CD4-positive, alpha-beta T cell treated with Interleukin-6 for 4 hours (primary cell): ENCODE measurements at regions not wholly inside any gene's neighbourhood (a gene's known extent, or its start where the extent isn't known, plus 50 kb on each side); places are given as distances from the start of the nearest gene placed in this dataset.

Experiments
- DNase-seq: peaks from one replicate; pipeline ENCODE4 v3.0.0-alpha.2; 2020; ENCODE audit warnings: mixed read lengths

DNA sequence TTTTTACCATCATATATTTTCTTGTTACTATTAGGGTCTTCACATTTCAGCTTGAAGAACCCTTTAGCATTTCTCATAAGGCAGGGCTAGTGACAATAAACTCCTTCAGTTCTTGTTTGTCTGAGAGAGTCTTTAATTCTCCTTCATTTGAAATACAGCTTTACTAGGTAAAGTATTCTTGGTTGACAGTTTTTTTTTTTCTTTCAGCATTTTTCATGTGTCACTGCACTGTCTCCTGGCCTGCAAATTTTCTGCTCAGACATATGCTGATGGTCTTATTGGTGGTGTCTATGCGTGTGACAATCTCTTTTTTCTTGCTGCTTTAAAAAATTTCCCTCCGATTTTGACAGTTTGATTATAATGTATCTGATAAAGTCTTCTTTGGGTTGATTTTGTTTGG lies 399.9 kb downstream of the SH3GL2 start:
- no peak for DNase-seq

GRCh38 chr9:17986595-17986994 lies 407.7 kb downstream of the SH3GL2 start:
- no peak for DNase-seq

DNA sequence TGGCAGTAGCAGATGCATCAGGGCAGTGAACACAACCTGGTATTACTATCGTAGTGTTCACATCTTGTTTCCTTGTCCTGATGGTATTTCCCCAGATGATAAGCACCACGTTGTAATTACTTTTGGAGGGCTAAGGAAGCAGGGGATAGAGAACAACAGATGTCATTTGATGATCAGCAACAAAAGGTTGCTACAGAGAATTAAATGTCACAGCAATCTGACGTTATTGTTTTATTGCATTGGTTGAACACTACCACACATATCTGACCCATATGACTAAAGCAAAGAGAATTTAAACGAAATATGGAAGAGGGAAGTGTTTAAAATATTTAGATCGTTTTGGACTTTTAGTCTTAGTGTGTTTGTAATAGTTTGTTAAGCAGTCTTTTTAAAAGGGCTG lies 408.3 kb downstream of the SH3GL2 start:
- no peak for DNase-seq

DNA sequence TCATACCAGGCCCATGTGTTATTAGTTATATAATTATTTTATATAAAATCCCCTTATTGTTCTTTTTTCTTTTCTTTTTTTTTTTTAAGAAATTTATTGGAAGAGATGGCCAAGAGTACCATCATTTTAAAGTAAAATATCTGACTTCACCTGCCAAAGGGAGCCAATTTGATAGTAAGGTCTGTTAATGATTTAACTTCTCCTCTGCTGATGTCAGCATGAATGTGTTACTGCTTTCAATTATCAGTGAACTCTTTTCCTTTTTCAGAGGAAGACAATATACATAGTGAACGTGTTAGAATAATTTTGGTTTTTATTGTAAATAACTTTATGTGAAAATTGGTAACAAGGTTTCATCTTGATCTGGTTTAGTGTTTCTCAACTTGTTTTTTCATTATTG lies 409.6 kb downstream of the SH3GL2 start:
- no peak for DNase-seq

DNA sequence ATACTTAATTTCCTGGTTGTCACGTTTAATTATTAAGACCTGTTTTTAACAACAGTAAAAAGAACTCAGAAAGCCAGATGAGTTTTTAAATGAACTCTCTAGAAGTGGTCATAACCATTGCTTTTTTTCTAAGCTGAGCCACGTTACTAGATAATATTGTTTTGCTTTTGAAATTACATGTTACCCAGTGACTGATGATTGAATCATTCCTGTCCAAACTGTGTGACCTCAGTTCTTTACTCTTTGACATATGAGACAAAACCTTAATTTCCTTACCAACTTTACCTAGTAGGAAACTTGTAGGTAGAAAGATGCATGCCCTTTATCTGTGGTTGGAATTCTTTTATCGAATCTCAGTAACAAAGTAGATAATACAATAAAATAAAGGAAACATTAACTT lies 411.7 kb downstream of the SH3GL2 start:
- no peak for DNase-seq

GRCh38 chr9:17993024-17993423 lies 414.2 kb downstream of the SH3GL2 start:
- no peak for DNase-seq

DNA sequence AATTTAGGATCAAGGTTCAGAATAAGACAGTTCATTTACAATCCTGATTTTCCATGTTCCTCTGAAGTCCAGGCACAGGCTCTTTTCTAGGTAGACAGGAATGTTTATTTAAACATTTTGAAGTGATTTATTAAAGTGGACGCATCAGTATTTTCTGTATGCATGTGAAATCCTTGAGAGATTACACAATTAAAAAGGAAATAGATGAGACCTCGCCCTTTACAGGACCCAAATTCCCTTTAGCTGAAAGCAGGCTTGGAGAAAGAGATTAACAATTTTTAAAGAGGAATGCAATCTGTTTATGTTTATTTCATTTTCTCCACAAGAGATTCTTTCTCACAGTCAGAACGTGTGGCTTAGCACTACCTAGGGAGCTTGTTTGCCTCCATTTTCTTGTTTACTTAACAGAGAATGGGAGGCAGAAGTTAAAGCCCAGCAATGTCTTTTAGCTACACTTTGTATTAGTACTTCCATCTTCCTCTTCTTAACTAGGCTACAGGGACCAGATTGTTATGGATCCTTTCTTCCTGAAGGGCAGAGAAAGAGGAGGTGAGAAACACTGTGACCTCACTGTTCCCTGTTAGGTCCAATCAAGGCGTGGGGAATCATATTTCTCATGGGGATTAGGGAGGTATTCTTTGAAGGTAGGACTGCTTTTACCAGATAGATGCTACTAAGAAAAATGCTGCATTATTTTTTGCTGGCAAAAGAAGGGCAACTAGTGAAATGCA lies 416.0 kb downstream of the SH3GL2 start:
- DNase-seq = no peak

DNA sequence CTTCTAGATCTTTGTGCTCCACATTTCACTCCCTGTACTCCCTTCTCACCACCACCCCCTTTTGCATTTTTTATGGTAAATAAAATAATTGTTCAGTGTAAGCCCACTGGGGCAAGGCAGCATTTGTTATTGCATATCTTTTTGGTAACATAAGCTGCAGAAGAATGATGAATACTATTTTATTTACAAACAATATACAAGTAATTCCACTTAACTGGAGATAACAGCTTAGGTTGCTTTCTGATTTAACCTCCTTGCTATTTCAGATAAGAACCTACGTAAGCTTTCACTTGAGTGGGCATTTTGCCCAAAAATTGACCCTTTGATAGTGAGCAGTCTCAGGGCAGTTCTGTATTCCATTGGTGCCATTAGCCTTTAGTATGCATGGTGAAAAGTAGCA lies 417.9 kb downstream of the SH3GL2 start:
- no peak for DNase-seq

GRCh38 chr9:18002718-18003438 lies 424.0 kb downstream of the SH3GL2 start:
- no peak for DNase-seq

DNA sequence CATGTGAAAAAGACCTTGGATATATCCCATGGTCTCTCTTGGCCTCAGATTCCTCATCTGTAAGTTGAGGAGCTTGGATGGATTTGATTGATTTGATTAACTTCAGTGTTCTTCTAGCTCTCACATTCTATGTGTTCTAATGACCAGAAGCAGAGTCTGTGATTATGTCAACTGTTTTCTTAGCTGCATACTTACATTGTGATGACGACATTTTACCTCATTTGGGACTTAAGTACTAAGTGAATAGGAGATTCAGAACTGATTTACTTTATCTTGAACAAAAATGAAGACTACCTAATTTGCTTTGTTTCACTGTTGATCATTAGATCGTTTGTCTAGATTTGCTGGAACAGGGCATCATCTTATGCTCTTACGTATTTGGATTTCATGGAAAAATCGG lies 427.7 kb downstream of the SH3GL2 start:
- no peak for DNase-seq

GRCh38 chr9:18007621-18008020 lies 428.8 kb downstream of the SH3GL2 start:
- no peak for DNase-seq

- DNase-seq = no peak
These were observed 431.0 kb downstream of the SH3GL2 start for GRCh38 chr9:18009902-18010301.

- no peak for DNase-seq
These were observed 431.6 kb downstream of the SH3GL2 start for GRCh38 chr9:18010492-18010891.

DNA sequence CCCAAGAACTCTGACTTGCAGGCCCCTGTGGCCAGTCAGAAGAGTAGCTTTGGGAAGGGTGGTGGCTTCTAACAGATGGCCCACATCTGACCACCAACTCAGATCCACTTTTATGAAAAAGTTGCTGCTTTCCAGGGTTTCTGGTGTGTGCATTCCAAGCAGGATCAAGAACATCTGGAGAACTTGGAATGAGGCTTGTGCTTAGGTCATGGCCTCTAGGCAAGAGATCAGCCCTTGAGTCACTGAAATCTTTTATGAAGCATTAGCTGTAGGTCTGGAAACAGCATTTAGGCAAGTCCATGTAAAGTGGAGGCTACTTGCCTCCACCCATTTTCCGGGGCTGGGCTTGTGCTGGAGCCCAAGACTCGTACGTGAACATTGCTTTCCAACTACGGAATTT lies 433.3 kb downstream of the SH3GL2 start:
- no peak for DNase-seq

GRCh38 chr9:18014556-18014955 lies 435.7 kb downstream of the SH3GL2 start:
- no peak for DNase-seq

DNA sequence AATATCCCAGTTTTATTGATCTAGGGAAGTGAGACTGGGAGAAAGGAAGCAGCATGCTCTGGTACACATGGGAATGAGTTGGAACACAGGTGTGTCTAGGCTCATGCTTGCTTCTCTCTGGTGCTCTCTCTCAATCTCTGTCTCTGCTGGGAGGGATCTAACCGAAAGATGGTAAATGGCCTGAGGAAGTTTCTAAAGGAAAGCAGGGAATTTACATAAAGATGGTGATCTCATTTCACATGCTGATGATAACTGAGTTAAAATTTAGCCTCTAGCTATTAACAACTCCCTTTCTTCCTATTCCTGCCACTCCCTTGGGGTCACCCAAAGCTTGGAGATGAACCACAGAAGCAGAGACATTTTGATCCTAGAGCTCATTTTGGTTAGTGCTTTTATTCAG lies 436.2 kb downstream of the SH3GL2 start:
- DNase-seq = no peak

DNA sequence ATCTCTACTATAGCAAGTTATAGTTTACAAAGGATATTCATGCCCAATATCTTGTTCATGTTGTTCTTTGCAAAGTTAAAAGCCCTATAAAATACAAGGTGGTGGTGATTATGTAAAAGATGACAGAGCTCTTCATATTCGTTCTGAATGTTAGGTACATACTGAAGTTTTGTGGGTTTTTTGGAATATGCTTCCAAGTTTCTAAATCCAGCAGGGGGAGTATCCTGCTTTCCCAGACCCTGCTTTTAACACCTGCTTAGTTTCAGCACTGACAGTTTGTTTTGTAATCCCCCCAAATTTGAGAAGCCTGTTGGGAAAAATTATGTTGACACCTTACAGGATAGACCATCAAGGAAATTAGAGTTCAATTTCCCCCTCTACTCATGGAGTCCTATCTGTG lies 438.3 kb downstream of the SH3GL2 start:
- DNase-seq = no peak

DNA sequence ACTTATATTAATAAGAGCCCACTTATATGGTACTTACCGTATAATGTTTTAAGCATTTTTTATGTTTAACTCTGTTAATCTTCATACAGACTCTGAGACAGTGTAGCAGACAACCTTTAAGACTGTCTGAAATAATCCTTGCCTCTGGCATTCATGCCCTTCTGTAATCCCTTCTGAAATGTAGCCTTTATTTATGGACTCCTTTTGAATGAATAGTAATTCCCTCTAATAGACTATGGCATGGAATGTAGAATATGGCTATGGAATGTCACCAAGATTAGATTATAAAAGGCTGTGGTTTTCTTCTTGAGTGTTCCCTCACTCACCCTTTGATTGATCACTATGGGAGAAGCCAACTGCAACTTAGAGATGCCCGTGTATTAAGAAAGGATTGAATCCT lies 439.4 kb downstream of the SH3GL2 start:
- DNase-seq = no peak

DNA sequence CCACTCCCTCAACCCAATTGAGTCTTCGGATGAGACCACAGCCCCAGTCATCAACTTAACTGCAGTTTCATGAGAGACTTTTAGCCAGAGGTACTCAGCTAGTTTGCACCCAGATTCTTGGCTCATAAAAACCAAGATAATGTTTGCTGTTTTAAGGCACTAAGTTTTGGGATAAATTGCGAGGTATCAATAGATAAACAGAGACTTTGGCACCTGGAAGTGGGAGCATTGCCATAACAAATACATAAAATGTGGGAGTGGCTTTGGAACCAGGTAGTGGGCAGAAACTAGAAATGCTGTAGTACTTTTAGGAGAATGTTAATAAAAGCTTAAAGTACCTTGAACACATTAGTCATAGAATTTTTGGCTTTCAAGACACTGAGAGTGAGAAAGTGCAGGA lies 439.8 kb downstream of the SH3GL2 start:
- no peak for DNase-seq

DNA sequence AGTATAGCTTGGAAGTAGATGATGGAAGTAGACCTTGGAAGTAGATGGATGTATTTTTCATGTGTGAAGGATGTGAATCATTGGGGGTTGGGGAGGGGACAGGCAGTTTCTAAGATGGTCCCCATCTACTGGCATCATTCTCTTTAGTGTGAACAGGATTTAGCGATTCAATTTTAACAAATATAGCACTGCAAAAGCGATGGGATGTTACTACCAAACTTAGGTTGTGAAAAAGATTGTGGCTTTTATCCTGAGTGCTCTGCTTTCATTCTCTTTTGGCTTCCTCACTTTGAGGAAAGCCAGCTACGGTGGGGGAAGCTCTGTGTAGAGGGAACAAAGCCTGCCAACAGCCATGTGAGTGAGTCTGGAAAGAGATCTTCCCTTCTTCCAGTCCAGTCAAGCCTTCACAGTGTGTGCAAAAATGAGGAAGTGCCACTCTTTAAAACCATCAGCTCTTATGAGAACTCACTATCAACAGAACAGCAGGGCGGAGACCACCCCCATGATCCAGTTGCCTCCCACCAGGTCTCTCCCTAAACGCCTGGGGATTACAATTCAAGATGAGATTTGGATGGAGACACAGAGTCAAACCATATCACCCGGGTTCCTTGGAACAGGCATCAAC lies 441.4 kb downstream of the SH3GL2 start:
- no peak for DNase-seq

GRCh38 chr9:18022642-18023041 lies 443.8 kb downstream of the SH3GL2 start:
- no peak for DNase-seq

GRCh38 chr9:18023332-18023731 lies 444.5 kb downstream of the SH3GL2 start:
- DNase-seq = no peak

DNA sequence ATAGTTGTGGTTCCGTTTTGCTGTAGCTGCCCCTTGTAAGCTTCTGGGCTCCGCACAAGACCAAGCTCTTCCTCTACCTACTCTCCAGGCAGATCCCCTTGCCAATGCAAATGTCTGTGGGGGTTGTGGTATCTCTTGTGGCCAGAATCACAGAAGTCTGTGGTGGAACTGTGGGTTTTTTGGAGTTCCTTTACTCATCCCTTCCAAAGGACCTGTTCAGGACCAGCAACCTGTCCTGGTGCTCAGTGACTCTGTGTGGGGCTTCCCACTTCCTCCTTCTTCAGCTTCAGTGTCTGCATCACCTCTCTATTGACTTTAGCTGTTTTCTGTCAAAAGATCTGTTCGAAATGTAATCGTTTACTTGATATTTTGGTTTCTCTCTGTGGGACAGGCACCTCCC lies 441.3 kb upstream of the ADAMTSL1 start:
- no peak for DNase-seq
